Heart left ventricle (tissue), 16 donors: ENCODE measurements at regions not wholly inside any gene's neighbourhood (a gene's known extent, or its start where the extent isn't known, plus 50 kb on each side); places are given as distances from the start of the nearest gene placed in this dataset.
A peak's percentile ranks its signal among the peaks of the same experiment; 100 is the strongest.

ENCODE experiments used
- ATAC-seq, 4 donors: fragments of 200-7000 bp; cut with Tn5 transposase; one replicate each; pipeline ENCODE4 v1.9.1; 2020 to 2022; ENCODE audit warnings: moderate library complexity in 4 of 4, mild to moderate bottlenecking in 3 of 4, moderate number of reproducible peaks in 1 of 4
- DNase-seq, 5 donors: peaks; one replicate each; pipeline ENCODE4 v3.0.0-alpha.2; 2020
- H3K27ac ChIP-seq, 12 donors: fragments of 200-600 bp; sonication (generic) in 4 of 12; one replicate each; pipeline versions ENCODE4 v1.5.0 to v1.8.0; 2016 to 2022; ENCODE audit warnings: mild to moderate bottlenecking in 2 of 12
- H3K27me3 ChIP-seq, 9 donors: fragments of 200-600 bp; sonication (generic) in 2 of 9; one replicate each; pipeline versions ENCODE4 v1.5.1 to v1.8.0; 2016 to 2022; ENCODE audit warnings: mild to moderate bottlenecking in 3 of 9
- H3K36me3 ChIP-seq, 9 donors: fragments of 200-600 bp; sonication (generic) in 2 of 9; one replicate each; pipeline versions ENCODE4 v1.5.0 to v1.8.0; 2018 to 2022; ENCODE audit warnings: mild to moderate bottlenecking in 2 of 9
- H3K4me1 ChIP-seq, 12 donors: fragments of 200-600 bp; sonication (generic) in 4 of 12; one replicate each; pipeline versions ENCODE4 v1.5.0 to v1.8.0; 2016 to 2022; ENCODE audit warnings: mild to moderate bottlenecking in 3 of 12
- H3K4me3 ChIP-seq, 12 donors: fragments of 200-600 bp; sonication (generic) in 4 of 12; one replicate each; pipeline versions ENCODE4 v1.5.0 to v1.8.0; 2017 to 2022; ENCODE audit warnings: mild to moderate bottlenecking in 9 of 12, moderate library complexity in 4 of 12
- H3K9me3 ChIP-seq, 12 donors: fragments of 200-600 bp; sonication (generic) in 4 of 12; one replicate each; pipeline versions ENCODE4 v1.5.0 to v1.8.0; 2016 to 2022; ENCODE audit warnings: mild to moderate bottlenecking in 1 of 12
- CTCF ChIP-seq, 12 donors: fragments of 200-600 bp; sonication (generic) in 4 of 12; IDR thresholded peaks; one replicate each; pipeline versions ENCODE4 v1.5.0 to v1.8.0; 2018 to 2022; ENCODE audit warnings: antibody characterized with exemption in 12 of 12, mild to moderate bottlenecking in 5 of 12
- POLR2A ChIP-seq, 2 donors: fragments of 450-650 bp; IDR thresholded peaks; one replicate each; pipeline ENCODE4 v1.6.1; 2017; ENCODE audit warnings: antibody characterized with exemption in 2 of 2, mild to moderate bottlenecking in 2 of 2, moderate library complexity in 2 of 2
- WGBS, 4 donors: extraction: QIAGEN DNeasy Blood & Tissue Kit in 2 of 4; methylation state at CpG; one replicate each; pipeline versions ENCODE4 v1.1.5 to v1.1.7; 2013 to 2018; 5-methylcytosine and 5-hydroxymethylcytosine counted together
- intact Hi-C, 10 donors: fragments of 100-400 bp; cut with DNase I; formaldehyde crosslinking; loops; one replicate each; pipeline versions ENCODE4 v1.11.1 to v1.14.2; 2022
- donor health status: ischemic (EF 13 %, LVEDD 7.1; RV severe dilation, severe dysfunction).
- donor health status: healthy with polysubstance abuse.
- donor health status: DM: no; HTN: yes; CAD: no.
- donor health status: DM: no; HTN: no; CAD: no.
- donor health status: ischemic (EF 25% LVEDD 6.9; RV normal size, moderate dysfunction).
- donor health status: ischemic (EF 25% LVEDD 5.7; RV mildly dilated, moderate dysfunction).
- donor health status: healthy.
- donor health status: DM: yes; HTN: yes; CAD: no.
- donor health status: ischemic (EF 35%, LVEDD 5.7; RV mildly dilated, moderate dysfunction).
- donor health status: nonischemic (EF 11% LVEDD 7.7; RV severe dilation, severe dysfunction).
- donor health status: DM: yes; HTN: yes; CAD: no.
- donor health status: PGD.
- donor health status: ischemic (EF 29% LVEDD 5.4; RV normal size, mild dysfunction).
- donor health status: nonischemic (EF 23%, LVEDD 6.1; RV moderate dilation, normal function).

DNA sequence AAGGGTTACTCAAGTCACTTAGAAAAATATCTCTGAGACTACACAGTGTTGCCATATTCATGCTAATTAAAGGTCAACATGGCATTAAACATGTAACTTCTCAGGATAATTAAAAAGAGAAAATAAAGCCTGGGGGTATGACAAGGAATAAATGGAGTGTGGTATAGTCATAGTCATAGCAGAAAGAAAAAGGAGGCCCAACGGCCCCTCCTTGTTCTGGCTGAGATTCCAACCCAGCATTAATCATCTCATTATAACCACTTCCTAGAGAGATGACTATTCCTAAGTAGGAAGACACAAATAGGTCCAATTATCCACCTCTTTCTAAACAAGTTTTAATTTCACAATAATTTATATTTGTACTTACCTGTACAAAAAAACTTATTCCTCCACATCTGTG is 778.4 kb upstream of the AADAT start:
- intact Hi-C loops = no loop called here
- no peak overlapping the region for H3K4me3 ChIP-seq
- peaks cover 0 to 4% (median 0%) of the 10 kb centered on the region in 12 donors for H3K9me3 ChIP-seq
- H3K4me1 ChIP-seq = no peaks in the 10 kb centered on the region
- no peaks in the 10 kb centered on the region for H3K27me3 ChIP-seq
- 36 to 50% (median 41%) methylated on average over 1 of the region's 1 CpG for WGBS, 4 donors
- no peak overlapping the region for H3K27ac ChIP-seq
- DNase-seq (no peak), ATAC-seq (no peak)
- no peaks in the 10 kb centered on the region for H3K36me3 ChIP-seq
- no peak for TF ChIP-seq POLR2A (IDR thresholded peaks at IDR 0.05)
- no peak for TF ChIP-seq CTCF (IDR thresholded peaks at IDR 0.05)

- Histone ChIP-seq H3K9me3 (no peaks in the 10 kb centered on the region), H3K4me3 (no peak overlapping the region), H3K4me1 (no peaks in the 10 kb centered on the region), H3K27me3 (no peaks in the 10 kb centered on the region), H3K27ac (no peak overlapping the region), H3K36me3 (no peaks in the 10 kb centered on the region)
- DNase-seq (no peak), ATAC-seq (no peak)
- intact Hi-C loops = loop anchor here in 6 of 10 donors (5.0 to 10.0 kb wide), 5 partner anchors 592 to 719 kb away; no protein-coding TSS in a partner anchor
- WGBS, 4 donors = 58 to 68% (median 64%) methylated on average over 1 of the region's 1 CpG
- TF ChIP-seq POLR2A (IDR thresholded peaks at IDR 0.05) = no peak
- no peak for TF ChIP-seq CTCF (IDR thresholded peaks at IDR 0.05)
Measured at GRCh38 chr4:170854097-170854496, 764.3 kb upstream of the AADAT start.

DNA sequence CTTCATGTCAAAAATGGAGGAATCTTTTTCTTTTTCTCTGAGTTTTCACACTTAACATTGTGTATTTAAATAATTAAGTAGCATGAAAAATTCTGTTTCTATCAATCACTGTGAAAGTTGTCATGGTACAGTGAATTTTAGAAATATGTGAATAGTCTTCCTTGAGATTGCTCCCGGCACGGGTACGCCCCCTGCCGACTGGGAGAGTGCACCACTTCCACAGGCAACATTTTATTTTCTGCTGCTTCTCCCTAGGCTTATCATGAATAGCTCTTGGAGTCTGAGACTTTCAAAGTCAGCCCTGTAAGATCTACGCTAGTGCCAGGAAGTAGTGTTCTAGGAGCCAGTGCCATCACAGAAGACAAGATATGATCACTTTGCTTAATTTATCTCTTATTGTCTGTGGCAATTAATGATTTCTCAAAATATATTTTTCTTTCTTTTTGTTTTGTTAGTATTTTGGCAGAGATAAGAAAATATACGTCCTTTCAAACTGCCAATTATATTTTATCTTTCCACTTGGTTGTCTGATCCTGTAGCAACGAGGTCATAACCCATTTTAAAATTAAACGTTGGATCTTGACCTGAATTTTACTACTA is 763.8 kb upstream of the AADAT start:
- Histone ChIP-seq H3K9me3 (no peaks in the 10 kb centered on the region), H3K27ac (no peak overlapping the region), H3K4me1 (no peaks in the 10 kb centered on the region), H3K27me3 (no peaks in the 10 kb centered on the region), H3K4me3 (no peak overlapping the region), H3K36me3 (no peaks in the 10 kb centered on the region)
- DNase-seq (peak in 4 of 5 donors; percentile 6 to 42 (median 22)), ATAC-seq (peak in 1 of 4 donors; percentile 49)
- TF ChIP-seq CTCF (IDR thresholded peaks at IDR 0.05) = peak; percentile 33 to 67 (median 54)
- TF ChIP-seq POLR2A (IDR thresholded peaks at IDR 0.05) = no peak
- intact Hi-C loops = loop anchor here in 6 of 10 donors (2.0 to 10.0 kb wide), 6 partner anchors 591 to 719 kb away; no protein-coding TSS in a partner anchor
- WGBS, 4 donors = 13 to 19% (median 15%) methylated on average over 8 of the region's 8 CpGs

GRCh38 chr4:170849969-170850368 is 760.2 kb upstream of the AADAT start:
- TF ChIP-seq CTCF (IDR thresholded peaks at IDR 0.05) (no peak), POLR2A (IDR thresholded peaks at IDR 0.05) (no peak)
- H3K27me3 ChIP-seq = no peaks in the 10 kb centered on the region
- 72 to 84% (median 82%) methylated on average over 1 of the region's 1 CpG for WGBS, 4 donors
- intact Hi-C loops = loop anchor here in 7 of 10 donors (5.0 to 10.0 kb wide), 6 partner anchors 585 to 715 kb away; no protein-coding TSS in a partner anchor
- no peak overlapping the region for H3K27ac ChIP-seq
- H3K36me3 ChIP-seq = no peaks in the 10 kb centered on the region
- ATAC-seq (no peak), DNase-seq (no peak)
- H3K9me3 ChIP-seq = peaks cover 0 to 3% (median 0%) of the 10 kb centered on the region in 12 donors
- no peaks in the 10 kb centered on the region for H3K4me1 ChIP-seq
- no peak overlapping the region for H3K4me3 ChIP-seq
